GM19324 (cell line): ENCODE measurements at regions not wholly inside any gene's neighbourhood (a gene's known extent, or its start where the extent isn't known, plus 50 kb on each side); places are given as distances from the start of the nearest gene placed in this dataset.
A peak's percentile ranks its signal among the peaks of the same experiment; 100 is the strongest.

Experiments
- ATAC-seq: cut with Tn5 transposase; IDR thresholded peaks from one replicate; pipeline ENCODE4 v1.9.1; 2021; ENCODE audit warnings: mild to moderate bottlenecking, moderate library complexity; ENCODE audit not compliant: unreplicated experiment, low FRiP score

- ATAC-seq: no peak
Measured at GRCh38 chr7:112889268-112889667, 99.1 kb upstream of the TMEM168 start.

DNA sequence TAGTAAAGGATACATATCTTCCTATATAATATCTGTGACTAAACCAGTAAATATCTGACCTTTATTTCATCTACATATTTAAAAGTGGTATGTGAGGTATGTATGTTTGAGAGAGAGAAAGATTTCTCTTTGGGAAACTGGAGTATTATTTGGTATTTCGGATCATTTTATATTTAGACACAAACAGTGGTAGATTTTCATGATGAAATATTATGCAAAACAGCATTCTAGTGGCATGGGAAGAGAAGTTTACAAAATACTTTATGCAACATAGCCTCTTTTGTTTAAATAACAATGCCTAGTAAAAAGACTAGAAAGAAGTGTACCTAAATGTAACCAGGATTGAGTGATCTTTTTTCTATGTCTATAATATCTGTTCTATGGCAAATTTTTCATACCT, 98.6 kb upstream of the TMEM168 start:
- no peak for ATAC-seq

- ATAC-seq: no peak
Measured at GRCh38 chr7:112887976-112888375, 97.8 kb upstream of the TMEM168 start.

DNA sequence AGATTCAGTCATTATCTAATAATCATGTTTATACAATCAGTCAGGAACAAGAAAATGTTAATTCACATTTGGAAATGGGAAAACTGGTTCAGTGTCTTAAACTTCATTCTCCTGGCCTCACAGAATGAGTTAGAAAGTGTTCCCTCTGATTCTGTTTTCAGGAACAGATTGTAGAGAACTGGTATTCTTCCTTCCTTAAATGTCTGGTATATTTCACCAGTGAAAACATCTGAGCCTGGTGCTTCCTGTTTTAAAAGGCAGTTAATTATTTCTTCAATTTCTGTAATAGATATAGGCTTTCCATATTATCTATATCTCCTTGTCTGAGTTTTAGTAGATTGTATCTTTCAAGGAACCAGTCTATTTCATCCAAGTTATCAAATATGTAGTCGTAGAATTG, 97.1 kb upstream of the TMEM168 start:
- no peak for ATAC-seq

- ATAC-seq: no peak
Measured at GRCh38 chr7:112886208-112886607, 96.0 kb upstream of the TMEM168 start.

DNA sequence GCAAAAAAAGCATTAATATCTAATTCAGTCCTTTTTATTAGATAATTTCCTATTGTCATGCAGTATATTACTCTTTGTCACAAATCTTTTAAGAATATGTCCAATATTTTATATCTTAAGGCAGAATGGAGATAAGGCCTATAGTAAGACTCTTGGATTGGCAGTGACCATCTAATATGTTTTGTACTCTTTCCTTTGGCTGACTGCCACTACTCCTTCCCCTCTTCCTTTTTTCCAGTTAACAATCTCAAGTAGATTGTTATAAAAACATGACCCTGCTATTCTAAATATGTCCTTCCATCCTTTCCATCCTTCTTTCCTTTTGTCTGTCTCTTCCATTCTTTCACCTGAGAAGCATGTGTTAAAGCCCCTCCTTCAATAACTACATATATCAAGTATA, 92.8 kb upstream of the TMEM168 start:
- ATAC-seq: no peak

GRCh38 chr7:112882511-112882910, 92.3 kb upstream of the TMEM168 start:
- no peak for ATAC-seq

GRCh38 chr7:112882022-112882421, 91.8 kb upstream of the TMEM168 start:
- no peak for ATAC-seq

DNA sequence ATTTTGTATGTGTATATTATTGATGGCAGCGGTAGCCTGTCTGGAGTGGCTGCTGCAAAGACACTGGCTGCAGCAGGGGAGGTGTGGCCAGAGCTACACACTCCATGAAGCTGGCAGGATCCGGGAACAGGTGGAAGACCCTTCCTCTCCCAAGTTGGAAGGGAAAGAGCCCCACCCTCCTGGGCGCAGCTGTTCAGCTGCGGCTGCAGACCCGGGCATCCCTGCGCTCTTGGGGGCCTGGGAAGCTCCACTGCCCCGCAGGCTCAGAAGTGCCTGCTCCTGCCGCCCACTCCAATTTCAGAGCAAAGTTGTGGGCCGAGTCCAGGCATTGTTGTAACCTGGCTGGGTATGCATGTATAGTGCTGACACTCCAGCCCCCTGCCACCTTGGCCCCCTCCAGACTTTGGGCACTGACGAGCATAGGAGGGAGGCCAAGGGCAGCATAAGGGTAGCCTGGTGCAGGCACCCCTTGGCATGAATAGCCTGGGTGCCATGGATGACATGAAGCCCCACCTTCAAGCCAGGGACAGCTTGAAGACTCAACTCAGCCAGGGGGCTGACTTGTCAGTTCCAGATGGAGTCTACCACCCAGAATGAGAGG, 90.7 kb upstream of the TMEM168 start:
- no peak for ATAC-seq

DNA sequence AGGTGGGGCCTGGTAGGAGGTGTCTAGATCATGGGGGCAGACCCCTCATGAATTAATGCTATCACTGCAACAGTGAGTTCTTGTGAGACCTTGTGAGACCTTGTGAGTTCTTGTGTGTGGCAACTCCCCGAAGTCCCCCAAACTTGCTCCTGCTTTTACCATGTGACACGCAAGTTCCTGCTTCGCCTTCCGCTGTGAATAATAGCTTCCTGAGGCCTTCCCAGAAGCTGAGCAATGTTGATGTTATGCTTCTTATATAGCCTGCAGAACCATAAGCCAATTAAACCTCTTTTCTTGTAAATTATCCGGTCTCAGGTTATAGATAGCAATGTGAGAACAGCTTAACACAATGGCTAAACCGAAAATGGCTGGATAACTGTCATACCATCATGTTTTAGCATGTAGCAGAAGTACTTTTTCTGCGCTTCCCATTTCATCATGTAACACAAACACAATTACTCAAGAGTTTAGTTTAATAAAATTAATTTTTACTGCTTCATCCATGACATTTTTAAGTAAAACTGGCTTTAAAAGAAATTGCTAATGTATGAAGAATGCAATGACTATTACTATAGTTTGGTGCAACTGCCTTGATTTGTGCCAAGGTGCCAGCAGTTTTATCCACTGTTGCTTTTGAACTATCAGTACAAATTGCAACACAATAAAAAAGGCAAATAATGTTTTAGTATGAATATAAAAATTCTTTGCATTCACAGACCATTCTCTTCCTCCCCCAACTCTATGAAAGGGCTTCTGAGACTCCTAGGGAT, 87.7 kb upstream of the TMEM168 start:
- ATAC-seq: no peak

DNA sequence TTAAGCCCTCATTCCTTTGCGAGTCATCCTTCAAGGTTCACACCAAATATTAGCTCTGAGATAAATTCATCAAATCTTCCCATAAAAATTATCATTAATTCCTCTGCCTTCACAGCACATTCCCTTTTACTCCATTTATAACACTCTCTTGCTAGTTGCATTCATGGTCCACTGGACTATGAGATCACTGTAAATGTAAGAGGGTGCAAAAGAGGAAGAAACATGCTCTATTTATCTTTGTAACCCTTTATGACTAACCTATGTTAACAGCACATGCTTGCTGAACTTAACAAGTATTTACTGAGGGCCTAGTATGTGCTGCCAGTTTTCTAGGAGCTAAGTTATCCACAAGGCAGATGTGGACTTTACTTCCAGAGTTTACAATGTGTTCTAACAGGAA, 86.7 kb upstream of the TMEM168 start:
- ATAC-seq: no peak

DNA sequence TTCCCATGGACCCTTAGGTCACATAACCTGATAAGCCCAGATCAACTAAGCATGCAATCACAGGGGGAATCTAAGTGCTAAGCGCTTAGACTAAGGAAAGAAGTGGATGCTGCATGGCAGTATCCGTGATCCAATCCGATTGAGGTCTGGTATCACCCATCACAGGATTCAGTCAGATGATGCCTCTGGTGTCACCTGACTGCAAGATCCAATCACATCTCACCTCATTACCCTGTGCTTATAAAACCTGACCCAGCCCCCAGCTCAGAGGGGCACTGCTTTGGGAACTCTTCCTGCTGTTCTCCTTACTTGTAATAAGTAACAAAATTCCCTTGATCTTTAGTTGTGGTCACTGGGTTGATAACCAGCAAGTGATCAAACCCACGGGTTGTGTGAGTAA, 84.7 kb upstream of the TMEM168 start:
- ATAC-seq: no peak

GRCh38 chr7:112873831-112874553, 83.8 kb upstream of the TMEM168 start:
- ATAC-seq: no peak

- ATAC-seq: no peak
Measured at GRCh38 chr7:112869111-112869774, 79.0 kb upstream of the TMEM168 start.

DNA sequence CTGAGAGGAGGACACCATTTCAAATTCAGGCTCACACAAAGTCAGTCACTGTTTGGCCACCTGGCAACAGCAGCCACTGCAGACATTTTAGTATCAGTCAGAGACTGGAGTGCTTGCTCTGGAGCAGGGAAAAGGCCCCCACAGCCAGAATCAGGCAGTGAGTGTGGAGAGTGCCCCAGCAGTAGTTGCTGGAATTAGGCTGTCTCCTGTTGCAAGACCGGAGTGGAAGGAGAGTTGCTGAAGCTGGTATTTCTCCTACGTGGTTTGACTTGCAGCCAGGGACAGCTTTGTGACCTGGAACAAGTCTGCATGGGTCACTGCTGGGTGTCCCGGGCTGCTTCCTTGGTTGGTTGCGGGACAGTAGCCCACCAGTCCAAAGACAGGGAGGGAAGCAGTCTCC, 78.4 kb upstream of the TMEM168 start:
- no peak for ATAC-seq

GRCh38 chr7:112866424-112866823, 76.2 kb upstream of the TMEM168 start:
- peak; percentile 100 for ATAC-seq

- ATAC-seq: no peak
Measured at GRCh38 chr7:112864380-112864779, 74.2 kb upstream of the TMEM168 start.

DNA sequence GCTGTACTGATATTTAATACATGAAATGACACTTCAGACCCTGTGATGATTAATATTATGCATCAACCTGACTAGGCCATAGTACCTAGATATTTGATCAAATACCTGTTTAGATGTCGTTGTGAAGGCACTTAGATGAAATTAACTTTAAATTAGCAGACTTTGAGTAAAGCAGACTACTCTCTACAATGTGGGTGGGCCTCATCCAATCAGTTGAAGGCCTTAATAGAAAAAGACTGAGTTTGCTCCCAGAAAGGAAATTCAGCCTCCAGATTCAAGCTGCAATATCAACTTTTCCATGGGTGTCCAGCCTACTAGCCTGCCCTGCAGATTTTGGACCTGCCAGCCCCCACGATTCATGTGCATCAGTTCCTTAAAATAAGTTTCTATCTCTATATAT, 68.6 kb upstream of the TMEM168 start:
- no peak for ATAC-seq

DNA sequence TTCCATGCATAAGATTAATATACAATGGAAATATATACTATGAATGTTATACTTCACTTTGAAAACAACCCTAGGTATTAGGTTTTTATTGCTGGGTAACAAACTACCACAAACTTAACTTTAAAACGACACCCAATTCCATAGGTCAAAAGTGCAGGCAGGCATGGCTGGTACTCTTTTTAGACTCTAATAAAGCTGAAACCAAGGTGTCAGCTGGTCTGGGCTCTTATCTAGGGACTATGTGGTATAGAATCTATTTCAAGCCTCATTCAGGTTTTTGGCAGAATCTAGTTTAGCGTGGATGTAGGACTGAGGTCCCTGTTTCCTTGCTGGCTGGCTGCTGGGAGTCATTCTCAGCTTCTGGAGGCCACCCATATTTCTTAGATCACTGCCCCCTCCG, 65.0 kb upstream of the TMEM168 start:
- ATAC-seq: no peak

- no peak for ATAC-seq
Measured at GRCh38 chr7:112854169-112854568, 64.0 kb upstream of the TMEM168 start.

- ATAC-seq: no peak
Measured at GRCh38 chr7:112853422-112853821, 63.2 kb upstream of the TMEM168 start.
